SU-DHL-6 (cell line): ENCODE measurements at regions not wholly inside any gene's neighbourhood (a gene's known extent, or its start where the extent isn't known, plus 50 kb on each side); places are given as distances from the start of the nearest gene placed in this dataset.

Experiments
- H2AFZ ChIP-seq: fragments of 200-600 bp; sonication (generic); 2 replicates; pipeline ENCODE4 v1.6.1; 2014; ENCODE audit warnings: low read depth, mild to moderate bottlenecking, moderate library complexity, mixed read lengths, antibody characterized with exemption, low read length; ENCODE audit not compliant: severe bottlenecking
- H3F3A ChIP-seq: fragments of 200-600 bp; shearing (Covaris generic); 2 replicates; pipeline ENCODE4 v1.6.0; 2016; ENCODE audit warnings: antibody characterized with exemption, mild to moderate bottlenecking; ENCODE audit not compliant: insufficient read depth
- H3K27ac ChIP-seq: fragments of 200-600 bp; sonication (generic); 2 replicates; pipeline ENCODE4 v1.5.1; 2016; ENCODE audit warnings: low read depth, mild to moderate bottlenecking, low read length, moderate library complexity, mixed read lengths
- H3K27me3 ChIP-seq: fragments of 200-600 bp; sonication (generic), shearing (Covaris generic); 2 replicates; pipeline ENCODE4 v1.6.0; 2014; ENCODE audit warnings: mild to moderate bottlenecking, low read length
- H3K36me3 ChIP-seq: fragments of 200-600 bp; sonication (generic); 2 replicates; pipeline ENCODE4 v1.6.1; 2014; ENCODE audit warnings: mild to moderate bottlenecking, low read length, mixed read lengths
- H3K4me2 ChIP-seq: fragments of 300-600, 200-600 bp; shearing (Covaris generic), sonication (generic); 2 replicates; pipeline ENCODE4 v1.6.0; 2014; ENCODE audit warnings: low read length, low read depth, mild to moderate bottlenecking; ENCODE audit not compliant: poor library complexity, severe bottlenecking
- H3K4me3 ChIP-seq: fragments of 200-600 bp; sonication (generic); 2 replicates; pipeline ENCODE4 v1.5.1; 2014; ENCODE audit warnings: antibody characterized with exemption, low read length, mild to moderate bottlenecking, mixed read lengths; ENCODE audit not compliant: insufficient read depth, poor library complexity, severe bottlenecking
- H3K79me2 ChIP-seq: fragments of 200-600 bp; sonication (generic); 2 replicates; pipeline ENCODE4 v1.6.1; 2014; ENCODE audit warnings: mild to moderate bottlenecking, low read length, moderate library complexity; ENCODE audit not compliant: insufficient read depth
- H3K9ac ChIP-seq: fragments of 200-600 bp; sonication (generic); 2 replicates; pipeline ENCODE4 v1.7.0; 2014; ENCODE audit warnings: mild to moderate bottlenecking, low read length
- H3K9me2 ChIP-seq: fragments of 200-600 bp; sonication (generic); replicated peaks from 2 replicates; pipeline ENCODE4 v1.6.1; 2014; ENCODE audit warnings: low read length; ENCODE audit not compliant: insufficient read depth
- H3K9me3 ChIP-seq: fragments of 200-600 bp; sonication (generic); 2 replicates; pipeline ENCODE4 v1.6.1; 2014; ENCODE audit warnings: low read length, mixed read lengths; ENCODE audit not compliant: insufficient read depth
- H4K20me1 ChIP-seq: fragments of 200-600 bp; sonication (generic); 2 replicates; pipeline ENCODE4 v1.6.1; 2014; ENCODE audit warnings: low read depth, mild to moderate bottlenecking, antibody characterized with exemption, low read length, moderate library complexity, mixed read lengths
- CTCF ChIP-seq: fragments of 200-600 bp; sonication (generic); IDR thresholded peaks from one replicate; pipeline ENCODE4 v1.5.1; 2017; ENCODE audit warnings: antibody characterized with exemption, mild to moderate bottlenecking, low read length, moderate library complexity; ENCODE audit not compliant: insufficient read depth, poor library complexity, severe bottlenecking
- EZH2phosphoT487 ChIP-seq: fragments of 200-600 bp; sonication (generic), shearing (Covaris generic); conservative IDR thresholded peaks from 2 replicates; pipeline ENCODE4 v1.6.1; 2018; ENCODE audit warnings: mild to moderate bottlenecking, antibody characterized with exemption, low read length, moderate library complexity, mixed read lengths

- TF ChIP-seq EZH2phosphoT487 (no peak), CTCF (no peak)
- Histone ChIP-seq H4K20me1 (no peaks in the 10 kb centered on the region), H3K4me2 (no peak overlapping the region), H3F3A (no peaks in the 10 kb centered on the region), H3K36me3 (no peaks in the 10 kb centered on the region), H3K27ac (no peak overlapping the region), H3K79me2 (no peaks in the 10 kb centered on the region), H3K9me2 (no peaks in the 10 kb centered on the region), H2AFZ (no peak overlapping the region), H3K4me3 (no peak overlapping the region), H3K9ac (no peak overlapping the region), H3K27me3 (no peaks in the 10 kb centered on the region), H3K9me3 (no peaks in the 10 kb centered on the region)
Measured at GRCh38 chr21:39010629-39011404, 172.4 kb downstream of the PSMG1 start.

- Histone ChIP-seq H2AFZ (no peak overlapping the region), H3K9me2 (no peaks in the 10 kb centered on the region), H3F3A (no peaks in the 10 kb centered on the region), H4K20me1 (no peaks in the 10 kb centered on the region), H3K79me2 (no peaks in the 10 kb centered on the region), H3K4me2 (no peak overlapping the region), H3K4me3 (no peak overlapping the region), H3K27me3 (no peaks in the 10 kb centered on the region), H3K9ac (no peak overlapping the region), H3K9me3 (no peaks in the 10 kb centered on the region), H3K27ac (no peak overlapping the region), H3K36me3 (no peaks in the 10 kb centered on the region)
- TF ChIP-seq EZH2phosphoT487, result no peak
- no peak for TF ChIP-seq CTCF
Measured at GRCh38 chr21:39009587-39010225, 173.5 kb downstream of the PSMG1 start.

GRCh38 chr21:39007985-39008384 is 175.3 kb downstream of the PSMG1 start:
- H3K27me3 ChIP-seq, result no peaks in the 10 kb centered on the region
- no peaks in the 10 kb centered on the region for H3K9me3 ChIP-seq
- TF ChIP-seq CTCF, result no peak
- TF ChIP-seq EZH2phosphoT487, result no peak
- H2AFZ ChIP-seq, result no peak overlapping the region
- H3K27ac ChIP-seq, result no peak overlapping the region
- H3K4me3 ChIP-seq, result no peak overlapping the region
- H3K9ac ChIP-seq, result no peak overlapping the region
- H3K36me3 ChIP-seq, result no peaks in the 10 kb centered on the region
- H3F3A ChIP-seq, result no peaks in the 10 kb centered on the region
- no peak overlapping the region for H3K4me2 ChIP-seq
- H3K79me2 ChIP-seq, result no peaks in the 10 kb centered on the region
- no peaks in the 10 kb centered on the region for H4K20me1 ChIP-seq
- no peaks in the 10 kb centered on the region for H3K9me2 ChIP-seq
